Osteoblast (primary cell): ENCODE measurements at regions not wholly inside any gene's neighbourhood (a gene's known extent, or its start where the extent isn't known, plus 50 kb on each side); places are given as distances from the start of the nearest gene placed in this dataset.
A peak's percentile ranks its signal among the peaks of the same experiment; 100 is the strongest.
"Not testable (repeated sequence)": the region's sequence is repeated elsewhere in the genome, so short reads cannot be mapped to it uniquely, and the experiment has no call there.

ENCODE experiments used
- DNase-seq: peaks from one replicate; pipeline ENCODE4 v3.0.0; 2011; ENCODE audit warnings: low spot score, mixed read lengths; ENCODE audit not compliant: insufficient read length; ENCODE audit errors: missing footprints
- H2AFZ ChIP-seq: 2 replicates; pipeline ENCODE4 v1.6.0; 2011; ENCODE audit warnings: mild to moderate bottlenecking, low read length
- H3K27ac ChIP-seq: 2 replicates; pipeline ENCODE4 v1.5.1; 2011; ENCODE audit warnings: mild to moderate bottlenecking, low read depth, low read length, moderate library complexity
- H3K27me3 ChIP-seq: 2 replicates; pipeline ENCODE4 v1.6.0; 2012; ENCODE audit warnings: mild to moderate bottlenecking, control low read depth, inconsistent platforms, low read length, moderate library complexity; ENCODE audit not compliant: insufficient read depth
- H3K36me3 ChIP-seq: 2 replicates; pipeline ENCODE4 v1.5.1; 2011; ENCODE audit warnings: mild to moderate bottlenecking, low read length, control low read depth, moderate library complexity; ENCODE audit not compliant: insufficient read depth
- H3K4me1 ChIP-seq: 2 replicates; pipeline ENCODE4 v1.5.1; 2011; ENCODE audit warnings: mild to moderate bottlenecking, low read length, control low read depth, moderate library complexity; ENCODE audit not compliant: insufficient read depth
- H3K4me2 ChIP-seq: 2 replicates; pipeline ENCODE4 v1.6.0; 2011; ENCODE audit warnings: mild to moderate bottlenecking, low read length; ENCODE audit not compliant: insufficient read depth
- H3K4me3 ChIP-seq: fragments of 200-600 bp; sonication (generic); 3 replicates; pipeline ENCODE4 v1.5.1; 2012; ENCODE audit warnings: mild to moderate bottlenecking, low read length, inconsistent platforms; ENCODE audit not compliant: insufficient read depth
- H3K79me2 ChIP-seq: 2 replicates; pipeline ENCODE4 v1.6.0; 2012; ENCODE audit warnings: mild to moderate bottlenecking, low read length, control low read depth, inconsistent platforms; ENCODE audit not compliant: insufficient read depth
- H3K9me3 ChIP-seq: 2 replicates; pipeline ENCODE4 v1.5.1; 2011; ENCODE audit warnings: low read depth, low read length, control low read depth
- H4K20me1 ChIP-seq: 2 replicates; pipeline ENCODE4 v1.6.0; 2012; ENCODE audit warnings: mild to moderate bottlenecking, low read length, control low read depth; ENCODE audit not compliant: insufficient read depth
- CTCF ChIP-seq: IDR thresholded peaks from 2 replicates; pipeline ENCODE4 v1.5.1; 2011; ENCODE audit warnings: mild to moderate bottlenecking, low read depth, low read length, moderate library complexity; ENCODE audit errors: extremely low read depth

GRCh38 chr13:73809561-73809960 lies 324.6 kb downstream of the KLF12 start:
- no peaks in the 10 kb centered on the region for H3K27me3 ChIP-seq
- H4K20me1 ChIP-seq = no peaks in the 10 kb centered on the region
- no peak overlapping the region for H2AFZ ChIP-seq
- peaks cover 9% of the 10 kb centered on the region for H3K4me1 ChIP-seq
- H3K4me3 ChIP-seq = no peak overlapping the region
- DNase-seq = no peak
- TF ChIP-seq CTCF = no peak
- H3K4me2 ChIP-seq = no peak overlapping the region
- H3K9me3 ChIP-seq = no peaks in the 10 kb centered on the region
- peaks cover 11% of the 10 kb centered on the region for H3K36me3 ChIP-seq
- peaks cover 20% of the 10 kb centered on the region for H3K79me2 ChIP-seq
- H3K27ac ChIP-seq = no peak overlapping the region

- no peak overlapping the region for H3K4me3 ChIP-seq
- H2AFZ ChIP-seq = no peak overlapping the region
- peaks cover 11% of the 10 kb centered on the region for H3K36me3 ChIP-seq
- peaks cover 9% of the 10 kb centered on the region for H4K20me1 ChIP-seq
- peaks cover 22% of the 10 kb centered on the region for H3K4me1 ChIP-seq
- peaks cover 19% of the 10 kb centered on the region for H3K79me2 ChIP-seq
- no peak for TF ChIP-seq CTCF
- no peak overlapping the region for H3K27ac ChIP-seq
- H3K9me3 ChIP-seq = no peaks in the 10 kb centered on the region
- H3K4me2 ChIP-seq = no peak overlapping the region
- no peaks in the 10 kb centered on the region for H3K27me3 ChIP-seq
- no peak for DNase-seq
Observed at GRCh38 chr13:73808318-73808717, 325.9 kb downstream of the KLF12 start.

- H3K4me2 ChIP-seq, DNase-seq, H3K4me3 ChIP-seq, H2AFZ ChIP-seq, H3K27ac ChIP-seq, H3K27me3 ChIP-seq, H3K9me3 ChIP-seq, H3K36me3 ChIP-seq: not testable (repeated sequence)
- H3K79me2 ChIP-seq = peaks cover 25% of the 10 kb centered on the region
- H3K4me1 ChIP-seq = peaks cover 24% of the 10 kb centered on the region
- peaks cover 13% of the 10 kb centered on the region for H4K20me1 ChIP-seq
Observed at GRCh38 chr13:73805326-73805958, 328.8 kb downstream of the KLF12 start.

- Histone ChIP-seq H3K27me3 (no peaks in the 10 kb centered on the region), H3K27ac (no peak overlapping the region), H3K4me2 (no peak overlapping the region), H3K36me3 (peaks cover 1% of the 10 kb centered on the region), H3K9me3 (no peaks in the 10 kb centered on the region), H3K79me2 (peaks cover 26% of the 10 kb centered on the region), H2AFZ (no peak overlapping the region), H4K20me1 (peaks cover 13% of the 10 kb centered on the region), H3K4me3 (no peak overlapping the region), H3K4me1 (peaks cover 17% of the 10 kb centered on the region)
- DNase-seq = peak; percentile 68
- no peak for TF ChIP-seq CTCF
Observed at GRCh38 chr13:73803997-73804396, 330.2 kb downstream of the KLF12 start.
